ENCODE measurements at regions not wholly inside any gene's neighbourhood (a gene's known extent, or its start where the extent isn't known, plus 50 kb on each side); places are given as distances from the start of the nearest gene placed in this dataset.
"Not testable (repeated sequence)": the region's sequence is repeated elsewhere in the genome, so short reads cannot be mapped to it uniquely, and the experiment has no call there.

- ATAC-seq (ENCODE audit: low read depth in 2 of 2) (no peak), DNase-seq (no peak)
- H3K4me1 Mint-ChIP-seq, result no peaks in the 10 kb centered on the region
- H3K4me3 Mint-ChIP-seq, result no peak overlapping the region
- no peak overlapping the region for H3K27ac Mint-ChIP-seq
- H3K9me3 Mint-ChIP-seq, result peaks cover 0 to 9% (median 4%) of the 10 kb centered on the region in 7 donors
- H3K36me3 Mint-ChIP-seq, result no peaks in the 10 kb centered on the region
- H3K27me3 Mint-ChIP-seq, result no peaks in the 10 kb centered on the region
Measured at GRCh38 chr2:150353376-150353775, 134.1 kb downstream of the RND3 start.

DNA sequence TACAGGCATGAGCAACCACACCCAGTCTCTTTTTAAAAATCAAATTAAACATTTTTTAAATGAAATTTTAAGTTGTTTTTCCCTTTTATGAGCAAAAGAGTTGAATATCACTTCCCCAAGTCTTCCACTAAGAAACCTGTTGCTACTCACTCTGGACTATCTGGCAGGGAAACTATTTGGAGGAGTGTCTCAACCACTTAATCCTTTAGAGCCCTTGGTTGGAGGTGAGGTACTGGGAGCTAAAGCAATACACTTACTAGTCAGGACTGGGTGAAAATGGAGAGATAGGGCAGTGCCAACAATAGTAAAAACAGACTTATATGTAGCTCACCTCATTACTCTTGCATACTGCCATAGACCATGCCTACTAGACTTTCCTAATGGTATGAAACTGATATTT is 135.5 kb downstream of the RND3 start:
- Mint-ChIP-seq H3K36me3 (no peaks in the 10 kb centered on the region), H3K4me1 (no peaks in the 10 kb centered on the region), H3K27me3 (no peaks in the 10 kb centered on the region), H3K9me3 (peaks cover 0 to 9% (median 7%) of the 10 kb centered on the region in 7 donors), H3K27ac (no peak overlapping the region), H3K4me3 (no peak overlapping the region)
- DNase-seq (no peak), ATAC-seq (ENCODE audit: low read depth in 2 of 2) (no peak)

GRCh38 chr2:150350500-150350899 is 137.0 kb downstream of the RND3 start:
- Mint-ChIP-seq H3K27me3 (no peaks in the 10 kb centered on the region), H3K36me3 (no peaks in the 10 kb centered on the region), H3K9me3 (peaks cover 0 to 13% (median 7%) of the 10 kb centered on the region in 7 donors), H3K27ac (no peak overlapping the region), H3K4me3 (no peak overlapping the region), H3K4me1 (no peaks in the 10 kb centered on the region)
- ATAC-seq (ENCODE audit: low read depth in 2 of 2) (no peak), DNase-seq (no peak)

GRCh38 chr2:150346806-150347205 is 140.7 kb downstream of the RND3 start:
- ATAC-seq (ENCODE audit: low read depth in 2 of 2) (no peak), DNase-seq (no peak)
- Mint-ChIP-seq H3K4me3 (no peak overlapping the region), H3K9me3 (peaks cover 0 to 17% (median 3%) of the 10 kb centered on the region in 7 donors), H3K4me1 (no peaks in the 10 kb centered on the region), H3K27ac (no peak overlapping the region), H3K27me3 (no peaks in the 10 kb centered on the region), H3K36me3 (no peaks in the 10 kb centered on the region)

DNA sequence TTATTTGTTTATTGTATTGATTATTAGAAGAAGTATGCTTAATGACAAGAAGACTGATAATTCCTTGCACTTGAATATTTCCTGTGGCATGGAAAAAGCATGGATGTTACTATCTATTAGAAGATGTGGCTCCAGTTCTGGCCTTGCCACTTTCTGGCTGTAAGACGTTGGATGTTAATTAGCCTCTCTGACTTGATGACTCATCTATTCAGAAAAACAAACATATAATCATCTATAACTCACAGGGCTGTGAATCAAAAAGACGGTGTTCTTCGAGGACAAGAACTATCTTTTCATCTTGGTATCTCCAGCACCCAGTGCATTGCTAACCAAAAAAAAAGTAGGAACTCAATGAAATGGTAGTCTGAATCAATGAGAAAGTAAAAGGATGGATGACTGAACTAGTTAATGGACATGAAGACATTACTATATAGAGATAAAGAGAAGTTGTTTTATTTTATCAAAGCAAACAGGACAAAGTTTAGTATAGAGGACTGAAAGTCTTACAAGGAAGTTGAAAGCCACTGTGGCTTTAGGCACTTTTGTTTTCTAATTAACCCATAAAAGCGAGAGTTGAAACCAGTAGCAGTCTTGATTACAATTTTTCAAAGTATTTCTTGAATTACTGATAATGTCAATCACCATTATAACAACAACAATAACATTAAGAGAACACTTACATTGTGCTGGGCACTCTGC is 145.3 kb downstream of the RND3 start:
- Mint-ChIP-seq H3K4me3 (no peak overlapping the region), H3K36me3 (no peaks in the 10 kb centered on the region), H3K4me1 (no peaks in the 10 kb centered on the region), H3K27me3 (no peaks in the 10 kb centered on the region), H3K27ac (no peak overlapping the region), H3K9me3 (peaks cover 0 to 9% (median 2%) of the 10 kb centered on the region in 7 donors)
- ATAC-seq (ENCODE audit: low read depth in 2 of 2), result no peak
- no peak for DNase-seq

- H3K27me3 Mint-ChIP-seq, result no peaks in the 10 kb centered on the region
- no peaks in the 10 kb centered on the region for H3K36me3 Mint-ChIP-seq
- H3K4me3 Mint-ChIP-seq, result no peak overlapping the region
- DNase-seq (no peak), ATAC-seq (ENCODE audit: low read depth in 2 of 2) (no peak)
- no peak overlapping the region for H3K27ac Mint-ChIP-seq
- peaks cover 0 to 3% (median 2%) of the 10 kb centered on the region in 7 donors for H3K9me3 Mint-ChIP-seq
- H3K4me1 Mint-ChIP-seq, result no peaks in the 10 kb centered on the region
Measured at GRCh38 chr2:150339951-150340350, 147.5 kb downstream of the RND3 start.

DNA sequence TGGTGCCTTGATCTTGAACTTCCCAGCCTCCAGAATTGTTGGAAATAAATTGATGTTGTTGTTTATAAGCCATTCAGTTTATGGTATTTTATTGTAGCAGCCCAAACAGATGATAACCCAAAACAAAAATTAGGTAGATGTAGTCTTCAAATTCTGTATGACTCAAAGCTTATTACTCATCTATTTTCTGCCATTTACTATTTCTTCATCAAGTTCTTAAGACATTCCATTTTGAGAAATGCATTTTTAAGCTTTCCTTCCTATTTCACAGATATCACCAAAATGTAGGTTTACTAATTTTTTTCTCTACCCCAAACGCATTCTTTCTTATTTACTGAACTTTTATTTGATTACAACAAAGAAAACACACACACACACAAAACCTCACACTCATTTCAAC is 148.2 kb downstream of the RND3 start:
- Mint-ChIP-seq H3K4me3 (no peak overlapping the region), H3K9me3 (peaks cover 0 to 3% (median 2%) of the 10 kb centered on the region in 7 donors), H3K4me1 (no peaks in the 10 kb centered on the region), H3K36me3 (no peaks in the 10 kb centered on the region), H3K27ac (no peak overlapping the region), H3K27me3 (no peaks in the 10 kb centered on the region)
- ATAC-seq (ENCODE audit: low read depth in 2 of 2) (no peak), DNase-seq (no peak)

GRCh38 chr2:150335596-150335995 is 151.9 kb downstream of the RND3 start:
- ATAC-seq (ENCODE audit: low read depth in 2 of 2) (no peak), DNase-seq (no peak)
- H3K36me3 Mint-ChIP-seq, result no peaks in the 10 kb centered on the region
- H3K4me1 Mint-ChIP-seq, result no peaks in the 10 kb centered on the region
- peaks cover 0 to 2% (median 2%) of the 10 kb centered on the region in 7 donors for H3K9me3 Mint-ChIP-seq
- no peak overlapping the region for H3K4me3 Mint-ChIP-seq
- H3K27me3 Mint-ChIP-seq, result no peaks in the 10 kb centered on the region
- no peak overlapping the region for H3K27ac Mint-ChIP-seq

DNA sequence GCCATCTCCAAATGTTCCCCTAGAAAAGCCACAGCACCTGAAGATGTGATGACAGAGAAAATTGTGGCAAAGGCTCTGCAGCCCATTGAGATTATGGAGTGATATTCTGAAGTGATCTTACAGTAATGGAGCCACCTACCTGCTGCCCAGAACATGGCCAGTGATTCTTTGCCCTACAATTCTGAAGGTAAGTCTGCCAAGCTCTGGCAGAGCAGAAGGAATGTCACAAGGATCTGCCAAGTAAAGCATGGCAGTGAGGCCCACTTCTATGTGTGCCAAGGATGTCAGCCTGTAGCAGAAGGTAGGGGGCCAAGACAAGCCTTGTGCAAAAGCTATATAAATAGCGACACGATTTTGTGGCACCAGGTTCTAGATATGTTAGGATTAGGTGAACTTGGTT is 155.1 kb downstream of the RND3 start:
- H3K9me3 Mint-ChIP-seq, result peaks cover 0 to 9% (median 3%) of the 10 kb centered on the region in 7 donors
- H3K27ac Mint-ChIP-seq, result no peak overlapping the region
- no peak overlapping the region for H3K4me3 Mint-ChIP-seq

GRCh38 chr2:150327564-150328489 is 159.6 kb downstream of the RND3 start:
- no peak overlapping the region for H3K27ac Mint-ChIP-seq
- DNase-seq (no peak), ATAC-seq (ENCODE audit: low read depth in 2 of 2) (no peak)
- H3K36me3 Mint-ChIP-seq, result no peaks in the 10 kb centered on the region
- peaks cover 0 to 13% (median 3%) of the 10 kb centered on the region in 7 donors for H3K9me3 Mint-ChIP-seq
- H3K4me3 Mint-ChIP-seq, result no peak overlapping the region
- no peaks in the 10 kb centered on the region for H3K4me1 Mint-ChIP-seq
- no peaks in the 10 kb centered on the region for H3K27me3 Mint-ChIP-seq

More for the DNA sequence above, 155.1 kb downstream of the RND3 start:
- ATAC-seq (ENCODE audit: low read depth in 2 of 2) (no peak), DNase-seq (no peak)
- no peaks in the 10 kb centered on the region for H3K4me1 Mint-ChIP-seq
- H3K36me3 Mint-ChIP-seq, result no peaks in the 10 kb centered on the region
- H3K27me3 Mint-ChIP-seq, result no peaks in the 10 kb centered on the region

- no peaks in the 10 kb centered on the region for H3K27me3 Mint-ChIP-seq
- H3K9me3 Mint-ChIP-seq, result peaks cover 0 to 13% (median 4%) of the 10 kb centered on the region in 7 donors
- no peak for ATAC-seq (ENCODE audit: low read depth in 2 of 2)
- no peak overlapping the region for H3K4me3 Mint-ChIP-seq
- no peaks in the 10 kb centered on the region for H3K36me3 Mint-ChIP-seq
- no peaks in the 10 kb centered on the region for H3K4me1 Mint-ChIP-seq
- DNase-seq, result no peak
- H3K27ac Mint-ChIP-seq, result no peak overlapping the region
Measured at GRCh38 chr2:150325656-150326314, 161.7 kb downstream of the RND3 start.

GRCh38 chr2:150323071-150323470 is 164.4 kb downstream of the RND3 start:
- H3K4me3 Mint-ChIP-seq; ATAC-seq (ENCODE audit: low read depth in 2 of 2); H3K27ac Mint-ChIP-seq; H3K36me3 Mint-ChIP-seq; H3K4me1 Mint-ChIP-seq; H3K9me3 Mint-ChIP-seq; H3K27me3 Mint-ChIP-seq; DNase-seq: not testable (repeated sequence)

- H3K36me3 Mint-ChIP-seq, result peaks cover 0 to 4% of the 10 kb centered on the region in 2 donors
- H3K4me3 Mint-ChIP-seq, result no peak overlapping the region
- DNase-seq (no peak), ATAC-seq (ENCODE audit: low read depth in 2 of 2) (no peak)
- no peaks in the 10 kb centered on the region for H3K27me3 Mint-ChIP-seq
- H3K9me3 Mint-ChIP-seq, result peaks cover 5 to 13% (median 10%) of the 10 kb centered on the region in 7 donors
- H3K27ac Mint-ChIP-seq, result no peak overlapping the region
- H3K4me1 Mint-ChIP-seq, result no peaks in the 10 kb centered on the region
Measured at GRCh38 chr2:150320608-150321007, 166.9 kb downstream of the RND3 start.
